ENCODE measurements at regions not wholly inside any gene's neighbourhood (a gene's known extent, or its start where the extent isn't known, plus 50 kb on each side); places are given as distances from the start of the nearest gene placed in this dataset.

GRCh38 chr13:47233734-47234133 is 336.9 kb upstream of the HTR2A start:
- no peak for DNase-seq (ENCODE audit: low spot score)
- Histone ChIP-seq H3K79me2 (no peaks in the 10 kb centered on the region), H2AFZ (no peak overlapping the region), H3K9me3 (ENCODE audit: low read depth) (peaks cover 14% of the 10 kb centered on the region), H3K27ac (no peak overlapping the region), H3K27me3 (no peaks in the 10 kb centered on the region), H3K4me2 (no peak overlapping the region), H3K36me3 (replicated peaks; ENCODE audit: insufficient read depth, low read depth) (no peaks in the 10 kb centered on the region), H3K4me1 (ENCODE audit: insufficient read depth) (no peaks in the 10 kb centered on the region), H4K20me1 (ENCODE audit: insufficient read depth, poor library complexity, severe bottlenecking) (no peaks in the 10 kb centered on the region), H3K4me3 (no peak overlapping the region), H3K9me2 (replicated peaks; ENCODE audit: insufficient read depth) (no peaks in the 10 kb centered on the region)
- 90% methylated on average over 1 of the region's 1 CpG for WGBS (ENCODE audit: low lambda C conversion rate, missing lambda C conversion rate)
- no peak for TF ChIP-seq EZH2phosphoT487 (IDR thresholded peaks at IDR 0.05; ENCODE audit: low read depth, severe bottlenecking, unreplicated experiment)
- TF ChIP-seq CTCF (IDR thresholded peaks at IDR 0.05; ENCODE audit: poor library complexity): no peak
- TF ChIP-seq EZH2 (IDR thresholded peaks at IDR 0.05; ENCODE audit: borderline replicate concordance): no peak

GRCh38 chr13:47232516-47232915 is 335.7 kb upstream of the HTR2A start:
- DNase-seq (ENCODE audit: low spot score): no peak
- no peak overlapping the region for H3K4me3 ChIP-seq
- H3K4me2 ChIP-seq: no peak overlapping the region
- no peak overlapping the region for H2AFZ ChIP-seq
- no peaks in the 10 kb centered on the region for H3K27me3 ChIP-seq
- no peak overlapping the region for H3K27ac ChIP-seq
- H3K79me2 ChIP-seq: no peaks in the 10 kb centered on the region
- H3K9me2 ChIP-seq (replicated peaks; ENCODE audit: insufficient read depth): no peaks in the 10 kb centered on the region
- no peaks in the 10 kb centered on the region for H3K4me1 ChIP-seq (ENCODE audit: insufficient read depth)
- no peaks in the 10 kb centered on the region for H4K20me1 ChIP-seq (ENCODE audit: insufficient read depth, poor library complexity, severe bottlenecking)
- no peak for TF ChIP-seq EZH2phosphoT487 (IDR thresholded peaks at IDR 0.05; ENCODE audit: low read depth, severe bottlenecking, unreplicated experiment)
- TF ChIP-seq EZH2 (IDR thresholded peaks at IDR 0.05; ENCODE audit: borderline replicate concordance): no peak
- TF ChIP-seq CTCF (IDR thresholded peaks at IDR 0.05; ENCODE audit: poor library complexity): no peak
- H3K9me3 ChIP-seq (ENCODE audit: low read depth): peaks cover 14% of the 10 kb centered on the region
- H3K36me3 ChIP-seq (replicated peaks; ENCODE audit: insufficient read depth, low read depth): no peaks in the 10 kb centered on the region
- 91% methylated on average over 4 of the region's 4 CpGs for WGBS (ENCODE audit: low lambda C conversion rate, missing lambda C conversion rate)

- no peak overlapping the region for H3K27ac ChIP-seq
- 72% methylated on average over 2 of the region's 2 CpGs for WGBS (ENCODE audit: low lambda C conversion rate, missing lambda C conversion rate)
- H3K4me1 ChIP-seq (ENCODE audit: insufficient read depth): no peaks in the 10 kb centered on the region
- DNase-seq (ENCODE audit: low spot score): no peak
- no peak overlapping the region for H3K4me2 ChIP-seq
- H3K4me3 ChIP-seq: no peak overlapping the region
- TF ChIP-seq EZH2 (IDR thresholded peaks at IDR 0.05; ENCODE audit: borderline replicate concordance) (no peak), CTCF (IDR thresholded peaks at IDR 0.05; ENCODE audit: poor library complexity) (no peak), EZH2phosphoT487 (IDR thresholded peaks at IDR 0.05; ENCODE audit: low read depth, severe bottlenecking, unreplicated experiment) (no peak)
- H3K79me2 ChIP-seq: no peaks in the 10 kb centered on the region
- H3K9me3 ChIP-seq (ENCODE audit: low read depth): peaks cover 14% of the 10 kb centered on the region
- H3K9me2 ChIP-seq (replicated peaks; ENCODE audit: insufficient read depth): no peaks in the 10 kb centered on the region
- no peaks in the 10 kb centered on the region for H3K36me3 ChIP-seq (replicated peaks; ENCODE audit: insufficient read depth, low read depth)
- no peaks in the 10 kb centered on the region for H3K27me3 ChIP-seq
- no peak overlapping the region for H2AFZ ChIP-seq
- no peaks in the 10 kb centered on the region for H4K20me1 ChIP-seq (ENCODE audit: insufficient read depth, poor library complexity, severe bottlenecking)
Measured at GRCh38 chr13:47230155-47230554, 333.3 kb upstream of the HTR2A start.

GRCh38 chr13:47226516-47226915 is 329.7 kb upstream of the HTR2A start:
- Histone ChIP-seq H2AFZ (no peak overlapping the region), H3K36me3 (replicated peaks; ENCODE audit: insufficient read depth, low read depth) (no peaks in the 10 kb centered on the region), H3K4me2 (no peak overlapping the region), H3K4me3 (no peak overlapping the region), H4K20me1 (ENCODE audit: insufficient read depth, poor library complexity, severe bottlenecking) (no peaks in the 10 kb centered on the region), H3K79me2 (no peaks in the 10 kb centered on the region), H3K9me2 (replicated peaks; ENCODE audit: insufficient read depth) (no peaks in the 10 kb centered on the region), H3K4me1 (ENCODE audit: insufficient read depth) (no peaks in the 10 kb centered on the region), H3K9me3 (ENCODE audit: low read depth) (peaks cover 14% of the 10 kb centered on the region), H3K27me3 (no peaks in the 10 kb centered on the region), H3K27ac (no peak overlapping the region)
- TF ChIP-seq EZH2 (IDR thresholded peaks at IDR 0.05; ENCODE audit: borderline replicate concordance) (no peak), EZH2phosphoT487 (IDR thresholded peaks at IDR 0.05; ENCODE audit: low read depth, severe bottlenecking, unreplicated experiment) (no peak), CTCF (IDR thresholded peaks at IDR 0.05; ENCODE audit: poor library complexity) (no peak)
- no peak for DNase-seq (ENCODE audit: low spot score)

Measured in hepatocyte (in vitro differentiated cells).